Thyroid gland (tissue), 4 donors: ENCODE measurements at regions not wholly inside any gene's neighbourhood (a gene's known extent, or its start where the extent isn't known, plus 50 kb on each side); places are given as distances from the start of the nearest gene placed in this dataset.

ENCODE experiments used
- CTCF ChIP-seq, 6 experiments: fragments of 200-600 bp in 3 of 6; fragments of 450-650 bp in 3 of 6; sonication (generic) in 3 of 6; IDR thresholded peaks; one replicate each; pipeline ENCODE4 v1.5.1; 2016 to 2019; ENCODE audit warnings: antibody characterized with exemption in 6 of 6, mild to moderate bottlenecking in 2 of 6, inconsistent platforms in 1 of 6, moderate library complexity in 1 of 6
- POLR2A ChIP-seq, 2 donors: fragments of 450-650 bp; IDR thresholded peaks; one replicate each; pipeline ENCODE4 v1.6.1; 2017; ENCODE audit warnings: antibody characterized with exemption in 2 of 2, mild to moderate bottlenecking in 2 of 2, moderate library complexity in 1 of 2

- TF ChIP-seq CTCF (IDR thresholded peaks at IDR 0.05) (no peak), POLR2A (IDR thresholded peaks at IDR 0.05) (no peak)
These were observed 493.3 kb downstream of the NTRK2 start for GRCh38 chr9:85162822-85163221.
